A673 (cell line): ENCODE measurements at regions not wholly inside any gene's neighbourhood (a gene's known extent, or its start where the extent isn't known, plus 50 kb on each side); places are given as distances from the start of the nearest gene placed in this dataset.

ENCODE experiments used
- EZH2 ChIP-seq: fragments of 200-600 bp; sonication (generic); IDR thresholded peaks from 2 replicates; pipeline ENCODE4 v1.6.1; 2017; ENCODE audit warnings: borderline replicate concordance, low read depth, mild to moderate bottlenecking, mixed read lengths, antibody characterized with exemption, low read length; ENCODE audit not compliant: poor library complexity, severe bottlenecking
- TF ChIP-seq, protein P1 (sequence below): fragments of 300-800, 200-600 bp; sonication (generic); conservative IDR thresholded peaks from 2 replicates; pipeline ENCODE4 v1.5.1; 2017; ENCODE audit warnings: low read depth, mild to moderate bottlenecking, antibody characterized with exemption, low read length, moderate library complexity, mixed read lengths

DNA sequence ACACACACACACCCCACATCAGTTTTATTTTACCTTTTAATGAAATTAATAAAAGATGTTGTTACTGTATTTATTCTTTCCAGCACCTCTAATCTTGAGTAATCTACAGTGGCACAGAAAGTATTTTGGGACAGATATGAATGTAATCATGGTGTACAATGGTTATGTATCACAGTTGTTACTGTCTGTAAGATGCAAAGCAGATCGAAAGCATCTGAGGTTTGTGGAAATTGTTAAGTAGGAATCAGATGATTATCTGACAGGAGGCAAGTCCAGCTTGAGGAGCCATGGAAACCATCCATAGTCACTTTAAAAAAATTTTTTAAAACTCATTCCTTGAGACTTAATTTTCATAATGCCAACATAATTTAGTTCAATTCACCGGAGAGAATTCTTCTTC, 636.3 kb upstream of the MARCKS start:
- TF ChIP-seq, protein P1, sequence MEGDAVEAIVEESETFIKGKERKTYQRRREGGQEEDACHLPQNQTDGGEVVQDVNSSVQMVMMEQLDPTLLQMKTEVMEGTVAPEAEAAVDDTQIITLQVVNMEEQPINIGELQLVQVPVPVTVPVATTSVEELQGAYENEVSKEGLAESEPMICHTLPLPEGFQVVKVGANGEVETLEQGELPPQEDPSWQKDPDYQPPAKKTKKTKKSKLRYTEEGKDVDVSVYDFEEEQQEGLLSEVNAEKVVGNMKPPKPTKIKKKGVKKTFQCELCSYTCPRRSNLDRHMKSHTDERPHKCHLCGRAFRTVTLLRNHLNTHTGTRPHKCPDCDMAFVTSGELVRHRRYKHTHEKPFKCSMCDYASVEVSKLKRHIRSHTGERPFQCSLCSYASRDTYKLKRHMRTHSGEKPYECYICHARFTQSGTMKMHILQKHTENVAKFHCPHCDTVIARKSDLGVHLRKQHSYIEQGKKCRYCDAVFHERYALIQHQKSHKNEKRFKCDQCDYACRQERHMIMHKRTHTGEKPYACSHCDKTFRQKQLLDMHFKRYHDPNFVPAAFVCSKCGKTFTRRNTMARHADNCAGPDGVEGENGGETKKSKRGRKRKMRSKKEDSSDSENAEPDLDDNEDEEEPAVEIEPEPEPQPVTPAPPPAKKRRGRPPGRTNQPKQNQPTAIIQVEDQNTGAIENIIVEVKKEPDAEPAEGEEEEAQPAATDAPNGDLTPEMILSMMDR = no peak
- no peak for TF ChIP-seq EZH2
